CD14-positive monocyte (primary cell): ENCODE measurements at regions not wholly inside any gene's neighbourhood (a gene's known extent, or its start where the extent isn't known, plus 50 kb on each side); places are given as distances from the start of the nearest gene placed in this dataset.

ENCODE experiments used
- DNase-seq, 3 donors: peaks; one replicate each; pipeline ENCODE4 v3.0.0-alpha.2; 2011 to 2022
- H2AFZ ChIP-seq: 2 replicates; pipeline ENCODE4 v1.6.0; 2012; ENCODE audit warnings: mild to moderate bottlenecking, low read depth, low read length, inconsistent platforms; ENCODE audit not compliant: insufficient read depth, poor library complexity, severe bottlenecking
- H3K27ac ChIP-seq, 2 donors: 1 replicate in 1 of 2; 2 replicates in 1 of 2; pipeline ENCODE4 v1.5.1; 2012 to 2013; ENCODE audit warnings: low read length in 2 of 2, control low read depth in 1 of 2, inconsistent platforms in 1 of 2, low read depth in 1 of 2, mild to moderate bottlenecking in 1 of 2
- H3K27me3 ChIP-seq, 2 donors: one replicate each; pipeline versions ENCODE4 v1.6.0 to v1.6.1; 2011 to 2013; ENCODE audit warnings: low read length in 2 of 2; ENCODE audit not compliant: control insufficient read depth in 2 of 2, insufficient read depth in 2 of 2
- H3K36me3 ChIP-seq, 2 donors: replicated peaks in 1 of 2; 1 replicate in 1 of 2; 2 replicates in 1 of 2; pipeline versions ENCODE4 v1.5.1 to v1.6.1; 2012 to 2013; ENCODE audit warnings: low read length in 2 of 2, control low read depth in 1 of 2, inconsistent platforms in 1 of 2, mild to moderate bottlenecking in 1 of 2; ENCODE audit not compliant: insufficient read depth in 2 of 2, control insufficient read depth in 1 of 2
- H3K4me1 ChIP-seq, 2 donors: 1 replicate in 1 of 2; 2 replicates in 1 of 2; pipeline versions ENCODE4 v1.5.1 to v1.6.1; 2012 to 2013; ENCODE audit warnings: low read length in 2 of 2, control low read depth in 1 of 2, inconsistent platforms in 1 of 2, mild to moderate bottlenecking in 1 of 2, moderate library complexity in 1 of 2; ENCODE audit not compliant: insufficient read depth in 2 of 2, control insufficient read depth in 1 of 2
- H3K4me2 ChIP-seq: replicated peaks from 2 replicates; pipeline ENCODE3; 2012; ENCODE audit warnings: low read length, moderate library complexity, mild to moderate bottlenecking; ENCODE audit not compliant: poor library complexity, severe bottlenecking; ENCODE audit errors: extremely low read depth
- H3K4me3 ChIP-seq, 3 experiments: fragments of 200-600 bp in 1 of 3; sonication (generic) in 1 of 3; replicated peaks in 1 of 3; 1 replicate in 2 of 3; 2 replicates in 1 of 3; pipeline ENCODE4 v1.5.1; 2011 to 2013; ENCODE audit warnings: low read length in 3 of 3, mild to moderate bottlenecking in 3 of 3, control low read depth in 2 of 3, low read depth in 2 of 3, inconsistent platforms in 1 of 3, moderate library complexity in 1 of 3
- H3K79me2 ChIP-seq: 2 replicates; pipeline ENCODE4 v1.6.0; 2012; ENCODE audit warnings: mild to moderate bottlenecking, control low read depth, inconsistent platforms, low read length, moderate library complexity; ENCODE audit not compliant: insufficient read depth
- H3K9ac ChIP-seq: 2 replicates; pipeline ENCODE4 v1.6.0; 2017; ENCODE audit warnings: low read length, mild to moderate bottlenecking; ENCODE audit not compliant: insufficient read depth, poor library complexity, severe bottlenecking
- H3K9me3 ChIP-seq, 2 donors: replicated peaks in 1 of 2; 1 replicate in 1 of 2; 2 replicates in 1 of 2; pipeline versions ENCODE4 v1.5.1 to v1.6.1; 2012 to 2013; ENCODE audit warnings: low read length in 2 of 2, control low read depth in 1 of 2; ENCODE audit not compliant: control insufficient read depth in 1 of 2, insufficient read depth in 1 of 2
- H4K20me1 ChIP-seq: 2 replicates; pipeline ENCODE4 v1.6.0; 2012; ENCODE audit warnings: mild to moderate bottlenecking, low read length, control low read depth, moderate library complexity; ENCODE audit not compliant: insufficient read depth
- H3K27ac Mint-ChIP-seq, 7 donors: one replicate each; pipeline ENCODE4 v1.8.0; 2020; ENCODE audit warnings: mild to moderate bottlenecking in 7 of 7, mixed read lengths in 7 of 7, moderate library complexity in 6 of 7, inconsistent platforms in 2 of 7
- H3K27me3 Mint-ChIP-seq, 3 donors: one replicate each; pipeline ENCODE4 v1.8.0; 2021 to 2022; ENCODE audit warnings: low read depth in 3 of 3, mild to moderate bottlenecking in 3 of 3, mixed read lengths in 3 of 3, moderate library complexity in 3 of 3, inconsistent platforms in 1 of 3
- H3K36me3 Mint-ChIP-seq, 2 donors: one replicate each; pipeline ENCODE4 v1.8.0; 2020; ENCODE audit warnings: mixed read lengths in 2 of 2, inconsistent platforms in 1 of 2, mild to moderate bottlenecking in 1 of 2
- H3K4me1 Mint-ChIP-seq: one replicate; pipeline ENCODE4 v1.8.0; 2020; ENCODE audit warnings: mild to moderate bottlenecking, mixed read lengths
- H3K4me3 Mint-ChIP-seq, 2 donors: one replicate each; pipeline ENCODE4 v1.8.0; 2020; ENCODE audit warnings: mild to moderate bottlenecking in 2 of 2, mixed read lengths in 2 of 2, moderate library complexity in 1 of 2
- H3K9me3 Mint-ChIP-seq, 7 donors: one replicate each; pipeline ENCODE4 v1.8.0; 2020 to 2022; ENCODE audit warnings: mixed read lengths in 7 of 7, mild to moderate bottlenecking in 6 of 7, moderate library complexity in 6 of 7, inconsistent platforms in 2 of 7
- WGBS: methylation state at CpG from one replicate; pipeline ENCODE4 v1.1.5; 2013; ENCODE audit warnings: missing lambda C conversion rate; ENCODE audit not compliant: insufficient coverage; 5-methylcytosine and 5-hydroxymethylcytosine counted together
- intact Hi-C, 2 donors: fragments of 100-400 bp; cut with micrococcal nuclease; formaldehyde crosslinking; loops; one replicate each; pipeline versions ENCODE4 v1.15.0 to v1.15.1; 2023
- TF ChIP-seq, protein P1 (sequence below): fragments of 200-600 bp; IDR thresholded peaks from one replicate; pipeline ENCODE4 v1.8.0; 2022; ENCODE audit warnings: antibody characterized with exemption, mild to moderate bottlenecking

DNA sequence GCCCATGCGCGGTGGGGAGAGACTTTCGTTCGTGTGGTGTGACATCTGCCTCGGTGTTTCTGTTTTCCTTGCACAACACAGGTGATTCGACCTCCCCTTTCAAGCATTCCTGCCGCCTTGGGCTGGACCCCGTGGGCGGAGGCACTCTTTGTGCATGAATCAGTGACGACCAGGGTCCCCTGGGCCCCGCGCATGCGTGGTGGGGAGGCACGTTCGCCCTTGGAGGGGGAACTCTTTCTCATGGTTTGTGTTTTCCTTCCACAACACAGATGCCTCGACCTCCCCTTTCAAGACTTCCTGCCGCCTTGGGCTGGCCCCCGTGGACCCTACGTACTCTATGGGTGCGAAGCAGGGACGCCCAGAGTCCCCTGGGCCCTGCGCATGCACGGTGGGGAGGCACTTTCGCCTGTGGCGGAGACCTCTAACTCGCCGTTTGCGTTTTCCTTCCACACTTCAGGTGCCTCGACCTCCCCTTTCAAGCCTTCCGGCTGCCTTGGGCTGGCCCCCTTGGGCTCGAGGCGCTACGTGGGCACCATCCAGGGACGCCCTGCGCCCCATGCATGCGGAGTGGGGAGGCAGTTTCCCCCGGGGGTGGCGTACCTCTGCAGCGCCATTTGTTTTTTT is 340.9 kb downstream of the ALG10 start:
- H3K27me3 ChIP-seq = no peaks in the 10 kb centered on the region
- H4K20me1 ChIP-seq = no peaks in the 10 kb centered on the region
- TF ChIP-seq, protein P1, sequence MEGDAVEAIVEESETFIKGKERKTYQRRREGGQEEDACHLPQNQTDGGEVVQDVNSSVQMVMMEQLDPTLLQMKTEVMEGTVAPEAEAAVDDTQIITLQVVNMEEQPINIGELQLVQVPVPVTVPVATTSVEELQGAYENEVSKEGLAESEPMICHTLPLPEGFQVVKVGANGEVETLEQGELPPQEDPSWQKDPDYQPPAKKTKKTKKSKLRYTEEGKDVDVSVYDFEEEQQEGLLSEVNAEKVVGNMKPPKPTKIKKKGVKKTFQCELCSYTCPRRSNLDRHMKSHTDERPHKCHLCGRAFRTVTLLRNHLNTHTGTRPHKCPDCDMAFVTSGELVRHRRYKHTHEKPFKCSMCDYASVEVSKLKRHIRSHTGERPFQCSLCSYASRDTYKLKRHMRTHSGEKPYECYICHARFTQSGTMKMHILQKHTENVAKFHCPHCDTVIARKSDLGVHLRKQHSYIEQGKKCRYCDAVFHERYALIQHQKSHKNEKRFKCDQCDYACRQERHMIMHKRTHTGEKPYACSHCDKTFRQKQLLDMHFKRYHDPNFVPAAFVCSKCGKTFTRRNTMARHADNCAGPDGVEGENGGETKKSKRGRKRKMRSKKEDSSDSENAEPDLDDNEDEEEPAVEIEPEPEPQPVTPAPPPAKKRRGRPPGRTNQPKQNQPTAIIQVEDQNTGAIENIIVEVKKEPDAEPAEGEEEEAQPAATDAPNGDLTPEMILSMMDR = no peak
- no peaks in the 10 kb centered on the region for H3K36me3 Mint-ChIP-seq
- H3K4me3 Mint-ChIP-seq = no peak overlapping the region
- H3K4me3 ChIP-seq = no peak overlapping the region
- H3K27me3 Mint-ChIP-seq = peaks cover 0 to 2% (median 0%) of the 10 kb centered on the region in 3 donors
- peaks cover 100% of the 10 kb centered on the region in 2 donors for H3K9me3 ChIP-seq
- no peak overlapping the region for H3K27ac Mint-ChIP-seq
- no peaks in the 10 kb centered on the region for H3K36me3 ChIP-seq
- no peak for DNase-seq
- H3K4me2 ChIP-seq = no peak overlapping the region
- H3K9me3 Mint-ChIP-seq = peaks cover 76 to 90% (median 81%) of the 10 kb centered on the region in 7 donors
- H3K4me1 ChIP-seq = no peaks in the 10 kb centered on the region
- no peaks in the 10 kb centered on the region for H3K79me2 ChIP-seq
- intact Hi-C loops = no loop called here
- 46% methylated on average over 33 of the region's 39 CpGs for WGBS
- H3K9ac ChIP-seq = no peak overlapping the region
- no peaks in the 10 kb centered on the region for H3K4me1 Mint-ChIP-seq
- no peak overlapping the region for H3K27ac ChIP-seq
- H2AFZ ChIP-seq = no peak overlapping the region

DNA sequence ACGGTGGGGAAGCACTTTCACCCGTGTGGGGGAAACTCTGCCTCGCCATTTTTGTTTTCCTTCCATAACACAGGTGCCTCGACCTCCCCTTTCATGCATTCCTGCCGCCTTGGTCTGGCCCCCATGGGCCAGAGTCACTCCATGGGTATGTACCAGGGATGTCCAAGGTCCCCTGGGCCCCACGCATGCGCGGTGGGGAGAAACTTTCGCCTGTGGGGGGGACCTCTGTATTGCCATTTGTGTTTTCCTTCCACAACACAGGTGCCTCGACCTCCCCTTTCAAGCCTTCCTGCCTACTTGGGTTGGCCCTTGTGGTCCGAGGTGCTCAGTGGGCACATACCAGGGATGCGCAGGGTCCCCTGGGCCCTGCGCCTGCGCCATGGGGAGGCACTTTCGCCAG is 345.8 kb downstream of the ALG10 start:
- WGBS = 49% methylated on average over 6 of the region's 15 CpGs
- H3K27me3 Mint-ChIP-seq = peaks cover 0 to 5% (median 0%) of the 10 kb centered on the region in 3 donors
- no peak overlapping the region for H3K27ac ChIP-seq

More for the DNA sequence above, 345.8 kb downstream of the ALG10 start:
- H3K4me2 ChIP-seq = no peak overlapping the region
- no peaks in the 10 kb centered on the region for H3K79me2 ChIP-seq
- Mint-ChIP-seq H3K4me1 (no peaks in the 10 kb centered on the region), H3K9me3 (peaks cover 69 to 94% (median 82%) of the 10 kb centered on the region in 7 donors), H3K27ac (no peak overlapping the region), H3K4me3 (no peak overlapping the region), H3K36me3 (no peaks in the 10 kb centered on the region)
- no peak overlapping the region for H3K9ac ChIP-seq
- DNase-seq = no peak
- no peak overlapping the region for H3K4me3 ChIP-seq
- no peaks in the 10 kb centered on the region for H4K20me1 ChIP-seq
- H3K36me3 ChIP-seq = no peaks in the 10 kb centered on the region
- H3K27me3 ChIP-seq = no peaks in the 10 kb centered on the region
- peaks cover 100% of the 10 kb centered on the region in 2 donors for H3K9me3 ChIP-seq
- H2AFZ ChIP-seq = no peak overlapping the region
- TF ChIP-seq, protein P1 = no peak
- no peaks in the 10 kb centered on the region for H3K4me1 ChIP-seq
- intact Hi-C loops = no loop called here
